DMS 273 (cell line): ENCODE measurements at regions not wholly inside any gene's neighbourhood (a gene's known extent, or its start where the extent isn't known, plus 50 kb on each side); places are given as distances from the start of the nearest gene placed in this dataset.
"Not testable (repeated sequence)": the region's sequence is repeated elsewhere in the genome, so short reads cannot be mapped to it uniquely, and the experiment has no call there.

Experiments
- DNase-seq: peaks from one replicate; lab custom pipeline; 2025; ENCODE audit not compliant: unreplicated experiment; lab: John Stamatoyannopoulos, UW

GRCh38 chr20:4635781-4636180 lies 50.5 kb upstream of the PRNP start:
- DNase-seq = no peak

DNA sequence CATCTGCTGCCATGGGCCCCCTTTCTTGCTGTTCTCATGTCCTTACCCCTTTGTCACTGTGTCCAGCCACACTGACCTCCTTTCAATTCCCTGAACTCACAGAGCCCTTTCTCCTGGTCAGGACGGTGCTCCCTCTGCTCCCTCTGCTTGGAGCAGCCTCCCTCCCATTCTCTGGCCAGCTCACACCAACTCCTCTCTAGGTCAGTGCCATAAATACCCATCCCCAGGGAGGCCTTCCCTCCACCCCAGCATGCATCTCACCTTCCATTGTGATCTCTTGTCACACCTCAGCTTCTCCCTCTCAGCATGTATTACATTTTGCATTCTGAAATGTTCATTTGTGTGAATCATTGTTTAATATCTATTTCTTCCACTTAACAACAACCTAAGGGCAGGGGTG lies 50.9 kb upstream of the PRNP start:
- no peak for DNase-seq

DNA sequence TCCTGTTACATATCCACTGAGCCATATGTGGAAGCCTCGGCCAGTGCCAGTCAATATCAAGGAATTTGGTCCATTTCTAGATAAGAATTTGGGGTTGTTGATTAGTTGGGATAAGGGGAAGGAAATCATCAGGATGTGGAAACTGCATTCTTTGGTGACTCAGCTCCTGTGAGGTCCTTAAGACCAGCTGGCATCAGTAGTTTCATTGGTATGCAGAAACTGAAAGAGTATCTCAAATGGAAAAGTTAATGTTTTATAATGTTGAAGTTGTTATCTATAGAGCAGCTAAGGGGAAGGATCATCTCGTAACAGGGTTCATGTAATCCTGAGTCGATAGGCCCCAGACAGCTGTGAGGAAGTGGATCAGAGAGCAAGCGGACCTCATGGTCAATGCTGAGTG lies 52.5 kb upstream of the PRNP start:
- DNase-seq = no peak

- DNase-seq = no peak
Observed at GRCh38 chr20:4633379-4633778, 52.9 kb upstream of the PRNP start.

DNA sequence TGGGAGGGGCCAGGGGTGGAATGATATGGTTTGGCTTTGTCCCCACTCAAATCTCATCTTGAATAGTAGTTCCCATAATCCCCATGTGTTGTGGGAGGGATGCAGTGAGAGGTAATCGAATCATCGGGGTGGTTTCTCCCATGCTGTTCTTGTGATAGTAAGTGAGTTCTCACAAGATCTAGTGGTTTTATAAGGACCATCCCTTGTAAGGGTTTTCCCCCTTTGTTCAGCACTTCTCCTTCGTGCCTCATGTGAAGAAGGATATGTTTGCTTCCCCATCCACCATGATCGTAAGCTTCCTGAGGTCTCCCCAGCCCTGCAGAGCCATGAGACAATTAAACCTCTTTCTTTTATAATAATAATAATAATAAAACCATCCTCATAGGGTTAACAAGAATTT lies 53.4 kb upstream of the PRNP start:
- DNase-seq = no peak

- no peak for DNase-seq
Observed at GRCh38 chr20:4626228-4626627, 60.0 kb upstream of the PRNP start.

- no peak for DNase-seq
Observed at GRCh38 chr20:4625687-4626086, 60.6 kb upstream of the PRNP start.

GRCh38 chr20:4624675-4625336 lies 61.5 kb upstream of the PRNP start:
- DNase-seq = not testable (repeated sequence)

DNA sequence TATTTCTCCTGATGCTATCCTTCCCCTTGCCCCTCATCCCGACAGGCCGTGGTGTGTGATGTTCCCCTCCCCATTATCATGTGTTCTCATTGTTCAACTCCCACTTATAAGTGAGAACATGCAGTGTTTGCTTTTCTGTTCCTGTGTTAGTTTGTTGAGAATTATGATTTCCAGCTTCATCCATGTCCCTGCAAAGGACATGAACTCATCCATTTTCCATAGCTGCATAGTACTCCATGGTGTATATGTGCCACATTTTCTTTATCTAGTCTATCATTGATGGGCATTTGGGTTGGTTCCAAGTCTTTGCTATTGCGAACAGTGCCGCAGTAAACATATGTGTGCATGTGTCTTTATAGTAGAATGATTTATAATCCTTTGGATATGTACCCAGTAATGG lies 67.1 kb upstream of the PRNP start:
- not testable (repeated sequence) for DNase-seq

GRCh38 chr20:4617484-4617883 lies 68.8 kb upstream of the PRNP start:
- no peak for DNase-seq

DNA sequence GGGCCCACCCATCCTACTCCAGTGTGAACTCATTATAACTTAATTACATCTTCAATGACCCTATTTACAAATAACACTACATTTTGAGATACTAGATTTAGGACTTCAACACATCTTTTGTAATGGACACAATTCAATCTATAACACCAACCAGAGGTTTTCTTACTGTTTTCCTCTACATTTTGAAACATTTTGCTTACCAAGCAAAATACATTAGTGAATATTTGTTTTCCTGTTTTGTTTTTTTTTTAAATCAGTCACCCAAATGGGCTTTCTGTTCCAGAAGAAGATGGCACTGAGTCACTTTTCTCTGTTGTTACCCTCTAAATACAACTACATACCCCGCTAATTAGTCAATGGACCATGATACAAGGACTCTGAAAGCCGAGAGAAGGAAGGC lies 69.2 kb upstream of the PRNP start:
- no peak for DNase-seq

GRCh38 chr20:4613718-4614620 lies 72.3 kb upstream of the PRNP start:
- peak; percentile 75 for DNase-seq

- no peak for DNase-seq
Observed at GRCh38 chr20:4613184-4613583, 73.1 kb upstream of the PRNP start.

DNA sequence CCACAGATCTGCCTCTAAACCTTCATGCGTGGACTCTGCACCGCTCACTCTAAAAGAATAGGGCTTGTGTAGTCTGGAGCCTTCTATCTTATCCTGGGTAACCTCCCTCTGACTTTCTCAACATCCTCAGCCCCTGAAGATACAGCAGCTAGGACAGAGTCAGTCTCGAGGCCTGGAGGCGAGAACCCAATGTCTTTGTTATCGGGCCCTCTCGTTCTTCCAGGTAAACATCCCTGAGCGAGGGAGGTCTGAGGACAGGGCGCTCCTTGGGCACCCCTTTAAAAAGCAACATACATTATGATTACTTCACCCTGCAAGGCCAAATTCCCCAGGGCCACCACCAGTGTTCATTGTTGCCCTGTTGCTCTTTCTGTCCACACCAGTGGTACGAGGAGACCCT lies 75.4 kb upstream of the PRNP start:
- no peak for DNase-seq

DNA sequence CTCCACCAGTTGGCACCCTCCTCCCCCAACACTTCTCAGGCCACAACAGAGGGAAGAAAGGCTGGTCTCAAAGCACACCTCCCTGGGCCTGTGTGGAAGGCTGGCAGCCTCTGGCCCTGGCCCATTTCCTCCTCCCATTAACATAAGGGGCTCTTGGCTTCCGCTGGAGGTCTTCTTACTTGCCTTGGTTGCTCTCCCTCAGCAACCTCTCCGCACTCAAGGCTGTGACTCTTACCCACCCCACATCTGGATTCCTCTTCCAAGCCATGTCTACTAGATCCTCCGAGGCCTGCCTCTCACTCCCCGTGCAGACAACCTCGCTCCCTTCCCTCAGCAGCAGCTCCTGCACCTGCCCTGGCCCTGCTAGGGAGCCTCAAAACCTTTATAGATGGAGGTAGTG lies 76.7 kb upstream of the PRNP start:
- no peak for DNase-seq

GRCh38 chr20:4608861-4609260 lies 77.4 kb upstream of the PRNP start:
- DNase-seq = no peak

DNA sequence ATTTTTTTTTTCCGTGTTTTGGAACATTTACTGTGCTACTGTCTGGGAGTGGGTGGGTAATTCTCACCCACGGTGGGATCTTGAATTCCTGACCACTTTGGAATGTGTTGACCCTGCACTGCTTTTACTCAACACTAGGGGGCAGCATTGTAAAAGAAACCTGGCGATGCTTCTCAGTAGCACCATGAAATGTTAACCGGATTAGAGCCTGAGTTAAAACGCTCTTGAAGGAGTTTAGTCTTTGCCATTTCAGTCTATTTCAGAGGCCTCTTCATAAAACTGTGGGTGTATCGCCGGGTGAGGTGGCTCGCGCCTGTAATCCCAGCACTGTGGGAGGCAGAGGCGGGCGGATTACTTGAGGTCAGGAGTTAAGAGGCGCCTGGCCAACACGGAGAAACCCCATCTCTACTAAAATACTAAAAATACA lies 79.0 kb upstream of the PRNP start:
- peak; percentile 80 for DNase-seq

- DNase-seq = no peak
Observed at GRCh38 chr20:4606051-4606450, 80.2 kb upstream of the PRNP start.

DNA sequence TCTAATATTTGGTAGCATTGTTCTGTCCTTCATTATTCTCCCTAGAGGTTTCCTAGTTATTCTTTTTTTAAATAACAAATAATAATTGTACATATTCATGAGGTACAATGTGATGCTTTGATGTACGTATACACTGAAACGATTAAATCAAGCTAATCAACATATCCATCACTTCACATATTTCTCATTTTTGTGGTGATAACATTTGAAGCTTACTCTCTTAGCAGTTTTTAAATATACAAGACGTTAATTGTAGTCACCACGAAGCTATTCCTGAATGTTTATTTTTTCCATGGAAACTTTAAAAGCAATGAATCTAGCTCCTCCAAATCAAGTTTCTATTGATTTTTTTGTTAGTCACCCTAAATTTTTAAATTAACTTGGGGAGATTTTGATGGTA lies 81.1 kb upstream of the PRNP start:
- DNase-seq = no peak

DNA sequence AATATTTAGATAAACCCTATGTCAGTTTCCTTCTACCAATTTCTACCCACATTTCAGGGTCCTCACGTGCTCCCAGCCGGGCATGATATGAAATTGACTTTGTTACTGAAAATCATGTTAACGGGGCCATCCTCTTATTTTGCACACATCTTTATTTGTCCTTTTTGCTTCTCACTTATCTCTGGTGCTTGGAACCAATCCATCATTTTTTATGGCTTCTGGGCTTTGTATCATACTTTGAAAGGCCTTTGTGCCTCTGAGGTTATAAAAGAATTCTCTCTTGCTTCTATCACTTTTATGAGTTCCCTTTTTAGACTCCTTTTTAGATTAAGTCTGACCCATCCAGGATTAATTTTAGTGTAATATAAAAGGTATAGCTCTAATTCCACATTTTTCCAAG lies 81.7 kb upstream of the PRNP start:
- DNase-seq = no peak

DNA sequence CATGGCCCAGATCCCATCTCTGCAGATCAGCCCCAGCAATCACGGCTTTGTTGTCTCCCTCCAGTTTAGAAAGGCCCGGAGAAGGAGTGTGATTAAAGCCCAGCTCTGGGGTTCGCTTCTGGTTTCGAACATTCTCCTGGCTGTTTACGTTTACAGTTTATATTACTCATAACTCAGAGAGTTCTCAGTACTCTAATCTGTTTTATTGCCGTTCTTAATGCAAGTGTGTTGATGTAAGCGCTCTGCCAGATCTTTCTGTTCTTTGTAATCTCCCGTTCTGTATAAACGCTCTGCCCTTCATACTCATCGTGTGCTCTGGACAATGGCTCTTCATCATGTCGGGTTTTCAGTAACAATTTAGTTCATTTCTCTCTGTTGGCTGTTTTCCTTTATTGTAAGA lies 82.5 kb upstream of the PRNP start:
- no peak for DNase-seq

DNA sequence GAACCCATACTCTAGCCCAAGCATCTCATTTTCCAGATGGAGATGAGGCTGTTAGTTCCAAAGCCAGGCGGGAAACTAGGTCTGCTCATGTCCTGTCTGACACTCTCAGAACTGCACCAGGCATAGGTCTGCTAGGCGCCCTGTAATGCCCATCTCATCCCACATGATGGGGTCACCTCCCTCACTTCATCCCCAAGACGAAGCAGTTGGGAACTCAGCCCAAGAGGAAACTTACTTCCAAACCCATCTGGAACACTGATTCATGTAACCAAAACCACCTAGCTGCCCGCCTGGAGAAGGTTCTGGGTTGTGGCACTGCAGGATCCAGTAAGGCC lies 84.0 kb upstream of the PRNP start:
- no peak for DNase-seq
